ENCODE measurements at regions not wholly inside any gene's neighbourhood (a gene's known extent, or its start where the extent isn't known, plus 50 kb on each side); places are given as distances from the start of the nearest gene placed in this dataset.

DNA sequence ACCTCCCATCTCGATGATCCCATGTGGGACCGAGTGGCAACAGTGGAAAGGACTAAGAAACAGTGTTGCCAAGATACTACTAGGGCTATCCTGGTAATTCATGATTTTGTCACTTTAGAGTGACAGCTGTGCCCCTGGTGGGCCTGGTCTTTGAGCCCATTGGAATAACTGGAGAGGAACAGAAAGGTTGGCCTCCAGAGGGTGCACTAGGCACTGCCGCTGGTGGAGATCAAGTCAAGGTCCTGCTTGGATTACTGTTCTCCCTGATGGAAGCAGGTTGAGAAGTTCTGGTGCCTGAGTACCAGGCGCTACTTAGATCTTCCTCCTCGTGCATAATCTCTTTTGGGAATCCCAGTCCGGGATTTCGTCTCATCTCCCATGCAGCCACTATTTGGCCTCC, 129.6 kb downstream of the SEC61B start:
- no peak overlapping the region for H3K4me3 Mint-ChIP-seq
- no peak for DNase-seq

DNA sequence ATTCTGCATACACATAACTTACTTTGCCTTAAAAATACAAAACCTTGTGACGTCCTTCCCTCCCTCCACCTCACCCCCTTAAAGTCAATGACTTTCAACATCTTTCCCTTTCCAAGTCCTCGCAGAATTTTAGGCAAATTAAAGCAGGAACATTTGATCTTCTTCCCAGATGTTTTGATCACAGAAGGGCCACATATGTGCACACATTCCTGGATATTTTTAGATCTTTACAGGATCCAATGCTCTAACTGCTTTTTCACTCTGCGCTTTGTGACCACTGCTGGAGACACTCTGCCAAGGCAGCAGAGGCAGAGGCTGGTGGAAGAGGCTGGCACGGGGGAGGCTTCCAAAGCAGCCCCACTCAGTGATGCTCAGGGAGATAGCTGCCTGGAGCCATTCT, 130.7 kb downstream of the SEC61B start:
- no peaks in the 10 kb centered on the region for H3K4me1 ChIP-seq (ENCODE audit: insufficient read depth, low read length)
- intact Hi-C loops (cut with DNase I, micrococcal nuclease): no loop called here
- ATAC-seq (ENCODE audit: poor library complexity) (no peak), DNase-seq (no peak)
- no peak overlapping the region for H3K27ac Mint-ChIP-seq
- H3K4me3 Mint-ChIP-seq: no peak overlapping the region
- H3K9me3 ChIP-seq (ENCODE audit: control insufficient read depth in 1 of 2, insufficient read depth in 1 of 2, low read length in 2 of 2): no peaks in the 10 kb centered on the region
- H3K36me3 ChIP-seq (ENCODE audit: insufficient read depth, low read length): no peaks in the 10 kb centered on the region
- no peaks in the 10 kb centered on the region for H3K27me3 Mint-ChIP-seq
- H3K9me3 Mint-ChIP-seq: no peaks in the 10 kb centered on the region
- ChIA-PET POLR2A (no interaction called here), CTCF (no interaction called here)
- peaks cover 0 to 2% of the 10 kb centered on the region in 2 experiments for H3K27me3 ChIP-seq (ENCODE audit: control insufficient read depth in 1 of 2, insufficient read depth in 2 of 2, low read length in 2 of 2)
- no peaks in the 10 kb centered on the region for H3K4me1 Mint-ChIP-seq (ENCODE audit: low read depth)
- no peaks in the 10 kb centered on the region for H3K36me3 Mint-ChIP-seq (ENCODE audit: low read depth)
- H3K4me3 ChIP-seq (ENCODE audit: low read length): no peak overlapping the region
- TF ChIP-seq, protein P1, sequence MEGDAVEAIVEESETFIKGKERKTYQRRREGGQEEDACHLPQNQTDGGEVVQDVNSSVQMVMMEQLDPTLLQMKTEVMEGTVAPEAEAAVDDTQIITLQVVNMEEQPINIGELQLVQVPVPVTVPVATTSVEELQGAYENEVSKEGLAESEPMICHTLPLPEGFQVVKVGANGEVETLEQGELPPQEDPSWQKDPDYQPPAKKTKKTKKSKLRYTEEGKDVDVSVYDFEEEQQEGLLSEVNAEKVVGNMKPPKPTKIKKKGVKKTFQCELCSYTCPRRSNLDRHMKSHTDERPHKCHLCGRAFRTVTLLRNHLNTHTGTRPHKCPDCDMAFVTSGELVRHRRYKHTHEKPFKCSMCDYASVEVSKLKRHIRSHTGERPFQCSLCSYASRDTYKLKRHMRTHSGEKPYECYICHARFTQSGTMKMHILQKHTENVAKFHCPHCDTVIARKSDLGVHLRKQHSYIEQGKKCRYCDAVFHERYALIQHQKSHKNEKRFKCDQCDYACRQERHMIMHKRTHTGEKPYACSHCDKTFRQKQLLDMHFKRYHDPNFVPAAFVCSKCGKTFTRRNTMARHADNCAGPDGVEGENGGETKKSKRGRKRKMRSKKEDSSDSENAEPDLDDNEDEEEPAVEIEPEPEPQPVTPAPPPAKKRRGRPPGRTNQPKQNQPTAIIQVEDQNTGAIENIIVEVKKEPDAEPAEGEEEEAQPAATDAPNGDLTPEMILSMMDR (IDR thresholded peaks at IDR 0.05): no peak
- H3K27ac ChIP-seq (ENCODE audit: low read depth in 1 of 2, low read length in 2 of 2): no peak overlapping the region

More for the DNA sequence above, 129.6 kb downstream of the SEC61B start:
- TF ChIP-seq, protein P1 (IDR thresholded peaks at IDR 0.05): no peak
- H3K36me3 ChIP-seq (ENCODE audit: insufficient read depth, low read length): no peaks in the 10 kb centered on the region
- no peak for ATAC-seq (ENCODE audit: poor library complexity)
- ChIA-PET CTCF (no interaction called here), POLR2A (interaction anchor here (0.6 kb wide), 1 partner anchor 111 kb away, joined by 3 read pairs; no protein-coding TSS in a partner anchor)
- H3K4me3 ChIP-seq (ENCODE audit: low read length): no peak overlapping the region
- intact Hi-C loops (cut with DNase I, micrococcal nuclease): no loop called here
- H3K27ac Mint-ChIP-seq: no peak overlapping the region
- H3K27ac ChIP-seq (ENCODE audit: low read depth in 1 of 2, low read length in 2 of 2): no peak overlapping the region
- no peaks in the 10 kb centered on the region for H3K4me1 Mint-ChIP-seq (ENCODE audit: low read depth)
- peaks cover 0 to 2% of the 10 kb centered on the region in 2 experiments for H3K27me3 ChIP-seq (ENCODE audit: control insufficient read depth in 1 of 2, insufficient read depth in 2 of 2, low read length in 2 of 2)
- no peaks in the 10 kb centered on the region for H3K9me3 Mint-ChIP-seq
- no peaks in the 10 kb centered on the region for H3K4me1 ChIP-seq (ENCODE audit: insufficient read depth, low read length)
- no peaks in the 10 kb centered on the region for H3K27me3 Mint-ChIP-seq
- no peaks in the 10 kb centered on the region for H3K36me3 Mint-ChIP-seq (ENCODE audit: low read depth)
- no peaks in the 10 kb centered on the region for H3K9me3 ChIP-seq (ENCODE audit: control insufficient read depth in 1 of 2, insufficient read depth in 1 of 2, low read length in 2 of 2)

DNA sequence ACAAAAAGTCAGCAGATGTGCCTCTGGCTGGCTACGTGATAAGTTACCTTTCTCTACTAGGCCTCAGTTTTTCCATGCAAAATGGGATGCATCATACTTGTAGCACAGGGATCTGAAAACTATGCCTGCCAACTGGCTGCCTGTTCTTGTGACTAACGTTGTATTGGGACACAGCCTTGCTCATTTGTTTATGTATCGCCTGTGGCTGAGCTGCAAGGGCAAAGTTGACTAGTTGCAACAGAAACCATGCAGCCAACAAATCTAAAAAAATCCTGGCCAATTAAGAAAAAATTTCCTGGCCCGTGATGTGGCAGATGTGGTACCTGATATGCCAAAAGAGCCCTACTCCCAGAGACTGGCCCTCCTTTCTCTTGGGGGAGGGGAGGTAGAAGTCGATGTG, 131.3 kb downstream of the SEC61B start:
- POLR2A ChIA-PET: no interaction called here
- Mint-ChIP-seq H3K4me1 (ENCODE audit: low read depth) (no peaks in the 10 kb centered on the region), H3K27ac (no peak overlapping the region), H3K4me3 (no peak overlapping the region), H3K9me3 (no peaks in the 10 kb centered on the region), H3K36me3 (ENCODE audit: low read depth) (no peaks in the 10 kb centered on the region), H3K27me3 (peaks cover 3% of the 10 kb centered on the region)
- no peak for DNase-seq
- Histone ChIP-seq H3K4me1 (ENCODE audit: insufficient read depth, low read length) (no peaks in the 10 kb centered on the region), H3K4me3 (ENCODE audit: low read length) (no peak overlapping the region), H3K9me3 (ENCODE audit: control insufficient read depth in 1 of 2, insufficient read depth in 1 of 2, low read length in 2 of 2) (no peaks in the 10 kb centered on the region), H3K36me3 (ENCODE audit: insufficient read depth, low read length) (no peaks in the 10 kb centered on the region), H3K27ac (ENCODE audit: low read depth in 1 of 2, low read length in 2 of 2) (no peak overlapping the region), H3K27me3 (ENCODE audit: control insufficient read depth in 1 of 2, insufficient read depth in 2 of 2, low read length in 2 of 2) (peaks cover 2% of the 10 kb centered on the region in 2 experiments)
- TF ChIP-seq, protein P1 (IDR thresholded peaks at IDR 0.05): no peak
- no peak for ATAC-seq (ENCODE audit: poor library complexity)
- CTCF ChIA-PET: no interaction called here
- intact Hi-C loops (cut with DNase I, micrococcal nuclease): no loop called here

Measured in CD4-positive, alpha-beta T cell (primary cell).